SK-N-MC (cell line): ENCODE measurements at regions not wholly inside any gene's neighbourhood (a gene's known extent, or its start where the extent isn't known, plus 50 kb on each side); places are given as distances from the start of the nearest gene placed in this dataset.

Experiments used
- DNase-seq: peaks from one replicate; pipeline ENCODE4 v3.0.0-alpha.2; 2011; ENCODE audit warnings: low read depth, low spot score
- H3K27ac ChIP-seq: fragments of 200-600 bp; sonication (generic); 2 replicates; pipeline ENCODE4 v1.5.1; 2016; ENCODE audit warnings: mixed run types
- H3K36me3 ChIP-seq: fragments of 200-600 bp; sonication (generic); 2 replicates; pipeline ENCODE4 v1.6.1; 2017; ENCODE audit warnings: antibody characterized with exemption, low read length, mixed read lengths; ENCODE audit not compliant: insufficient read depth
- H3K4me3 ChIP-seq: fragments of 200-600 bp; sonication (generic); 2 replicates; pipeline ENCODE4 v1.5.1; 2016
- H3K9ac ChIP-seq: fragments of 200-600 bp; sonication (generic); 2 replicates; pipeline ENCODE4 v1.8.0; 2017; ENCODE audit warnings: mixed run types, mixed read lengths; ENCODE audit not compliant: insufficient read length
- H3K9me3 ChIP-seq: fragments of 200-600 bp; sonication (generic); 2 replicates; pipeline ENCODE4 v1.6.1; 2017; ENCODE audit warnings: low read depth, mild to moderate bottlenecking, antibody characterized with exemption, low read length, moderate library complexity, mixed read lengths
- EZH2 ChIP-seq: fragments of 200-600 bp; sonication (generic); IDR thresholded peaks from one replicate; pipeline ENCODE4 v1.6.1; 2017; ENCODE audit warnings: antibody characterized with exemption
- FOXP2 ChIP-seq: optimal IDR thresholded peaks from 2 replicates; pipeline ENCODE3; 2011; ENCODE audit warnings: mild to moderate bottlenecking, moderate library complexity; ENCODE audit not compliant: insufficient read depth; ENCODE audit errors: extremely low read length, control extremely low read depth
- POLR2AphosphoS5 ChIP-seq: IDR thresholded peaks from 2 replicates; pipeline ENCODE4 v1.6.1; 2012; ENCODE audit warnings: mild to moderate bottlenecking, low read depth, low read length, borderline replicate concordance

GRCh38 chr3:42037318-42037945 lies 53.7 kb upstream of the TRAK1 start:
- no peak overlapping the region for H3K9ac ChIP-seq
- H3K36me3 ChIP-seq, result no peaks in the 10 kb centered on the region
- H3K27ac ChIP-seq, result no peak overlapping the region

GRCh38 chr3:42036483-42036823 lies 54.7 kb upstream of the TRAK1 start:
- no peak overlapping the region for H3K4me3 ChIP-seq
- H3K36me3 ChIP-seq, result no peaks in the 10 kb centered on the region
- no peak overlapping the region for H3K27ac ChIP-seq
- no peaks in the 10 kb centered on the region for H3K9me3 ChIP-seq
- no peak for TF ChIP-seq FOXP2
- TF ChIP-seq EZH2, result no peak
- TF ChIP-seq POLR2AphosphoS5, result no peak
- H3K9ac ChIP-seq, result no peak overlapping the region
- DNase-seq, result no peak

More at GRCh38 chr3:42037318-42037945, 53.7 kb upstream of the TRAK1 start:
- no peak for DNase-seq
- no peak overlapping the region for H3K4me3 ChIP-seq
- H3K9me3 ChIP-seq, result no peaks in the 10 kb centered on the region
- TF ChIP-seq FOXP2, result no peak
- TF ChIP-seq EZH2, result no peak
- no peak for TF ChIP-seq POLR2AphosphoS5

GRCh38 chr3:42035816-42036482 lies 55.2 kb upstream of the TRAK1 start:
- no peak for DNase-seq
- H3K9me3 ChIP-seq, result no peaks in the 10 kb centered on the region
- no peak overlapping the region for H3K9ac ChIP-seq
- H3K36me3 ChIP-seq, result no peaks in the 10 kb centered on the region
- no peak overlapping the region for H3K27ac ChIP-seq
- TF ChIP-seq POLR2AphosphoS5 (no peak), FOXP2 (no peak), EZH2 (no peak)
- no peak overlapping the region for H3K4me3 ChIP-seq

- H3K9me3 ChIP-seq, result no peaks in the 10 kb centered on the region
- H3K27ac ChIP-seq, result no peak overlapping the region
- no peak overlapping the region for H3K4me3 ChIP-seq
- no peak for DNase-seq
- no peaks in the 10 kb centered on the region for H3K36me3 ChIP-seq
- TF ChIP-seq EZH2 (no peak), FOXP2 (no peak), POLR2AphosphoS5 (no peak)
- H3K9ac ChIP-seq, result no peak overlapping the region
These were observed 56.1 kb upstream of the TRAK1 start for GRCh38 chr3:42035007-42035406.

DNA sequence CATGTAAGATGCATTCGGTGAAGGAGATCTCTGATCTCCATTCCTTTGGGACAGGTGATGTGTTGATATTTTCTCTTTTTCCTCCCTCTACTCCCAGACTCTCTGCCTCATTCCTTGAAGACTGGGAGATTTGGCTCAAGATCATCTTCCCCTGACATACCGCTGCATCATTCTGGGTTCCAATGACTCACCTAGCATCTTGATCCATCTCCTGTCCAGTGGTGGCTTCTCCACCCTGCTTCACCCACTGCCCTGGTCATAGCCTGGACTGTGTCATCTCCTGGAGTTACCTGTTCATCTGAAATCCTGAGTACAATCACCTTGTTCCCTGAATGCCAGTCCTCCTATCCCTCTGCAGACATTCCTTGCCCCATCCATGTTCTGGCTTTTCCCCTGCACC lies 57.4 kb upstream of the TRAK1 start:
- no peak for DNase-seq

DNA sequence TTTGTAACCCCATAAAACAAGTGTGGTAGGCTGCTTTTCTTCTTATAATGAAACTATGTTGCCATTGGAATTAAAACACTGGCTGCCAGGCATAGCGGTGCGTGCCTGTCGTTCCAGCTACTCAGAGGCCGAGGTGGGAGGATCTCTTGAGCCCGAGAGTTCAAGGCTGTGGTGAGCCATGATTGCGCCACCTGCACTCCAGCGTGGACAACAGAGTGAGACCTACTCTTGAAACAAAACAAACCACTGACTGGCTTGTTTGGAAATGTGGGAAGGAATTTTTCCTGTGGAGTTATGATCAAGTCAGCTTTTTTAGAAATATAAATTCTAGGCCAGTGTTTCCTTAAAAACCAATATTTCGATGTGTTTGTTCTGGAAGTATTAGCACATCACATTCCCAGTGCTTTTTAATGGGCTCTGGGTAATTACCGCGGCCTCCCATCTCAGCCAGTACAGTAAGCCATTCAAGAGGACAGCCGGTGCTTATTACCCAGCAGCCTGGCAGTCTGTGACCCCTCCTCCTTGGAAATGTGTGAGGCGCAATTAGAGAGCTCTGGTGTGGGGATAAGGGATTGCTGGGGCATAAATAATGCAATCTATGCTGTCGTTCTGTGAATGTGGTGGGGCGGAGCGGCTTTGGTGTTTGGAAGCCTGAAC lies 58.3 kb upstream of the TRAK1 start:
- no peak for DNase-seq
- H3K9ac ChIP-seq, result no peak overlapping the region
- H3K9me3 ChIP-seq, result no peaks in the 10 kb centered on the region
- H3K36me3 ChIP-seq, result no peaks in the 10 kb centered on the region
- H3K4me3 ChIP-seq, result no peak overlapping the region
- peak overlapping the region; percentile 73; the same call in 1 of the 2 replicates for H3K27ac ChIP-seq
- no peak for TF ChIP-seq EZH2
- TF ChIP-seq POLR2AphosphoS5, result no peak
- no peak for TF ChIP-seq FOXP2

More for the DNA sequence above, 57.4 kb upstream of the TRAK1 start:
- Histone ChIP-seq H3K36me3 (no peaks in the 10 kb centered on the region), H3K27ac (no peak overlapping the region), H3K9ac (no peak overlapping the region), H3K4me3 (no peak overlapping the region), H3K9me3 (no peaks in the 10 kb centered on the region)
- no peak for TF ChIP-seq FOXP2
- no peak for TF ChIP-seq EZH2
- no peak for TF ChIP-seq POLR2AphosphoS5

- DNase-seq, result no peak
- Histone ChIP-seq H3K36me3 (no peaks in the 10 kb centered on the region), H3K9me3 (no peaks in the 10 kb centered on the region), H3K9ac (no peak overlapping the region), H3K4me3 (no peak overlapping the region), H3K27ac (peak overlapping the region; percentile 73; the same call in 1 of the 2 replicates)
- TF ChIP-seq EZH2 (no peak), POLR2AphosphoS5 (no peak), FOXP2 (no peak)
These were observed 59.2 kb upstream of the TRAK1 start for GRCh38 chr3:42031808-42032480.

- Histone ChIP-seq H3K9ac (no peak overlapping the region), H3K9me3 (no peaks in the 10 kb centered on the region), H3K4me3 (no peak overlapping the region), H3K36me3 (no peaks in the 10 kb centered on the region), H3K27ac (no peak overlapping the region)
- TF ChIP-seq POLR2AphosphoS5 (no peak), FOXP2 (no peak), EZH2 (no peak)
- no peak for DNase-seq
These were observed 62.7 kb upstream of the TRAK1 start for GRCh38 chr3:42028474-42028873.
